Vagina (tissue), 2 donors: ENCODE measurements at regions not wholly inside any gene's neighbourhood (a gene's known extent, or its start where the extent isn't known, plus 50 kb on each side); places are given as distances from the start of the nearest gene placed in this dataset.

ENCODE experiments used
- DNase-seq, 2 donors: peaks; one replicate each; pipeline ENCODE4 v3.0.0-alpha.2; 2017; ENCODE audit errors: extremely low spot score in 2 of 2
- H3K27ac ChIP-seq: fragments of 200-600 bp; sonication (generic); one replicate; pipeline ENCODE4 v1.5.1; 2019
- H3K27me3 ChIP-seq: fragments of 200-600 bp; sonication (generic); one replicate; pipeline ENCODE4 v1.5.1; 2019
- H3K36me3 ChIP-seq, 2 donors: fragments of 200-600 bp; sonication (generic); one replicate each; pipeline ENCODE4 v1.5.1; 2017 to 2019
- H3K4me1 ChIP-seq: fragments of 200-600 bp; sonication (generic); one replicate; pipeline ENCODE4 v1.5.1; 2019
- H3K4me3 ChIP-seq, 2 donors: fragments of 200-600 bp; sonication (generic); 1 replicate in 1 of 2; 2 replicates in 1 of 2; pipeline ENCODE4 v1.5.1; 2016 to 2019
- H3K9me3 ChIP-seq: fragments of 200-600 bp; sonication (generic); one replicate; pipeline ENCODE4 v1.5.1; 2019
- CTCF ChIP-seq, 3 experiments: fragments of 450-650 bp in 2 of 3; fragments of 200-600 bp in 1 of 3; sonication (generic) in 1 of 3; IDR thresholded peaks; one replicate each; pipeline ENCODE4 v1.5.1; 2017 to 2019; ENCODE audit warnings: antibody characterized with exemption in 3 of 3, mild to moderate bottlenecking in 2 of 3, moderate library complexity in 2 of 3
- POLR2A ChIP-seq, 2 donors: fragments of 450-650 bp; IDR thresholded peaks; one replicate each; pipeline ENCODE4 v1.6.1; 2017; ENCODE audit warnings: antibody characterized with exemption in 2 of 2, mild to moderate bottlenecking in 2 of 2, moderate library complexity in 2 of 2
- POLR2AphosphoS5 ChIP-seq, 2 donors: sonication (generic); formaldehyde crosslinking; IDR thresholded peaks; one replicate each; pipeline ENCODE4 v1.9.0; 2017; ENCODE audit warnings: antibody characterized with exemption in 2 of 2, mild to moderate bottlenecking in 2 of 2, low read depth in 1 of 2; ENCODE audit not compliant: insufficient read depth in 1 of 2
- intact Hi-C: fragments of 100-400 bp; cut with DNase I; formaldehyde crosslinking; loops from one replicate; pipeline ENCODE4 v1.15.1; 2023

DNA sequence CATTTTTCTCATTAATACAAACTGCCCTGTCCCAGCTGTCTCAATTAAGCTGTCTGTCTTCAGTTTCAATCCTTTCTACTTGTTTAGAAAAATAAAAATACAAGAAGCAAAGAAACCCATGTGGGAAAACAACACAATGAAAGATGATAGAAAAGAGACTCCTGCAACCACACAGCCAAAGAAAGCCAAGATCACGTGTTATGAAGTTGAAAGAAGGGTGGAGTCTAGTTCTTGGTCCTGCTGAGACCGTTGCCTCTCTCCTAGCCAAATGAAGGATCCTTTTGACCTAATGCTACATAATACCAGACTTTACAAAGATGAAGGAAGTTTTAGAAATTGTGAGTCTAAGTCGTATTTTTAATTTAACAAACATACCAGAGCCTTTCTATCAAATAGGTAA is 218.8 kb upstream of the RRP15 start:
- TF ChIP-seq POLR2A (IDR thresholded peaks at IDR 0.05) (no peak), POLR2AphosphoS5 (IDR thresholded peaks at IDR 0.05; ENCODE audit: insufficient read depth in 1 of 2, low read depth in 1 of 2) (no peak), CTCF (IDR thresholded peaks at IDR 0.05) (no peak)
- no peak for DNase-seq
- intact Hi-C loops = no loop called here

GRCh38 chr1:218068241-218068640 is 216.9 kb upstream of the RRP15 start:
- Histone ChIP-seq H3K27me3 (no peaks in the 10 kb centered on the region), H3K4me3 (no peak overlapping the region), H3K36me3 (no peaks in the 10 kb centered on the region), H3K27ac (no peak overlapping the region), H3K9me3 (no peaks in the 10 kb centered on the region), H3K4me1 (no peaks in the 10 kb centered on the region)
- intact Hi-C loops = no loop called here
- TF ChIP-seq POLR2AphosphoS5 (IDR thresholded peaks at IDR 0.05; ENCODE audit: insufficient read depth in 1 of 2, low read depth in 1 of 2) (no peak), POLR2A (IDR thresholded peaks at IDR 0.05) (no peak)
- DNase-seq = no peak

More for the DNA sequence above, 218.8 kb upstream of the RRP15 start:
- no peaks in the 10 kb centered on the region for H3K36me3 ChIP-seq
- H3K27me3 ChIP-seq = no peaks in the 10 kb centered on the region
- no peak overlapping the region for H3K27ac ChIP-seq
- no peaks in the 10 kb centered on the region for H3K4me1 ChIP-seq
- no peaks in the 10 kb centered on the region for H3K9me3 ChIP-seq
- no peak overlapping the region for H3K4me3 ChIP-seq

- Histone ChIP-seq H3K4me3 (no peak overlapping the region), H3K27me3 (no peaks in the 10 kb centered on the region), H3K9me3 (no peaks in the 10 kb centered on the region), H3K36me3 (no peaks in the 10 kb centered on the region), H3K4me1 (no peaks in the 10 kb centered on the region), H3K27ac (no peak overlapping the region)
- intact Hi-C loops = no loop called here
- DNase-seq = no peak
- TF ChIP-seq POLR2A (IDR thresholded peaks at IDR 0.05) = no peak
- TF ChIP-seq POLR2AphosphoS5 (IDR thresholded peaks at IDR 0.05; ENCODE audit: insufficient read depth in 1 of 2, low read depth in 1 of 2) = no peak
- no peak for TF ChIP-seq CTCF (IDR thresholded peaks at IDR 0.05)
Observed at GRCh38 chr1:218069180-218069579, 215.9 kb upstream of the RRP15 start.

- no peaks in the 10 kb centered on the region for H3K9me3 ChIP-seq
- intact Hi-C loops = no loop called here
- H3K36me3 ChIP-seq = no peaks in the 10 kb centered on the region
- H3K27ac ChIP-seq = no peak overlapping the region
- TF ChIP-seq POLR2A (IDR thresholded peaks at IDR 0.05) = no peak
- TF ChIP-seq POLR2AphosphoS5 (IDR thresholded peaks at IDR 0.05; ENCODE audit: insufficient read depth in 1 of 2, low read depth in 1 of 2) = no peak
- no peak for TF ChIP-seq CTCF (IDR thresholded peaks at IDR 0.05)
- no peak for DNase-seq
- no peaks in the 10 kb centered on the region for H3K27me3 ChIP-seq
- H3K4me1 ChIP-seq = no peaks in the 10 kb centered on the region
- no peak overlapping the region for H3K4me3 ChIP-seq
Observed at GRCh38 chr1:218073062-218073461, 212.0 kb upstream of the RRP15 start.

DNA sequence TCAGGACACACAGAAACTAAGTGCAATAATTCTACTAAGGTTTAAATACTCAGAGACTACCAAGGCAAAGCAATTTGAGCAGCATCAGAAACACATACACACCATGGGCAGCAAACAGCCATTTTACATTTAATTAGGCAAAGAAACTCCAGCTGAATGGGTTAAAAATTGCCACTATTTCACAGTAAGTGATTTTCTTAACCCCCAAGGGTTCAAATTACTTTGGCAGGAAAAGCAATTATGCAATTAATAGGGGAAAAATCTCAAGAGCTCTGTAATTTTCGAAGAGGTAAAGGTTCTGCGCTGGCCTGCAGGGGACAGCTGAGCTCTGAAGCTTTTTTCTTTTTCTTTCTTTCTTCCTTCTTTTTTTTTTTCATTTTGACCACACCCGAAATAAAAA is 206.2 kb upstream of the RRP15 start:
- Histone ChIP-seq H3K4me1 (no peaks in the 10 kb centered on the region), H3K27me3 (no peaks in the 10 kb centered on the region), H3K27ac (no peak overlapping the region), H3K4me3 (no peak overlapping the region), H3K36me3 (no peaks in the 10 kb centered on the region), H3K9me3 (no peaks in the 10 kb centered on the region)
- DNase-seq = no peak
- intact Hi-C loops = no loop called here
- TF ChIP-seq POLR2AphosphoS5 (IDR thresholded peaks at IDR 0.05; ENCODE audit: insufficient read depth in 1 of 2, low read depth in 1 of 2) (no peak), CTCF (IDR thresholded peaks at IDR 0.05) (no peak), POLR2A (IDR thresholded peaks at IDR 0.05) (no peak)

- intact Hi-C loops = no loop called here
- H3K27ac ChIP-seq = no peak overlapping the region
- no peaks in the 10 kb centered on the region for H3K9me3 ChIP-seq
- no peaks in the 10 kb centered on the region for H3K4me1 ChIP-seq
- no peak overlapping the region for H3K4me3 ChIP-seq
- H3K36me3 ChIP-seq = no peaks in the 10 kb centered on the region
- no peaks in the 10 kb centered on the region for H3K27me3 ChIP-seq
- TF ChIP-seq CTCF (IDR thresholded peaks at IDR 0.05) = no peak
- TF ChIP-seq POLR2AphosphoS5 (IDR thresholded peaks at IDR 0.05; ENCODE audit: insufficient read depth in 1 of 2, low read depth in 1 of 2) = no peak
- no peak for TF ChIP-seq POLR2A (IDR thresholded peaks at IDR 0.05)
- DNase-seq = no peak
Observed at GRCh38 chr1:218079347-218079746, 205.7 kb upstream of the RRP15 start.
